ENCODE measurements at regions not wholly inside any gene's neighbourhood (a gene's known extent, or its start where the extent isn't known, plus 50 kb on each side); places are given as distances from the start of the nearest gene placed in this dataset.
A peak's percentile ranks its signal among the peaks of the same experiment; 100 is the strongest.

- DNase-seq (ENCODE audit: low read depth), result peak; percentile 81
- TF ChIP-seq, protein P1, sequence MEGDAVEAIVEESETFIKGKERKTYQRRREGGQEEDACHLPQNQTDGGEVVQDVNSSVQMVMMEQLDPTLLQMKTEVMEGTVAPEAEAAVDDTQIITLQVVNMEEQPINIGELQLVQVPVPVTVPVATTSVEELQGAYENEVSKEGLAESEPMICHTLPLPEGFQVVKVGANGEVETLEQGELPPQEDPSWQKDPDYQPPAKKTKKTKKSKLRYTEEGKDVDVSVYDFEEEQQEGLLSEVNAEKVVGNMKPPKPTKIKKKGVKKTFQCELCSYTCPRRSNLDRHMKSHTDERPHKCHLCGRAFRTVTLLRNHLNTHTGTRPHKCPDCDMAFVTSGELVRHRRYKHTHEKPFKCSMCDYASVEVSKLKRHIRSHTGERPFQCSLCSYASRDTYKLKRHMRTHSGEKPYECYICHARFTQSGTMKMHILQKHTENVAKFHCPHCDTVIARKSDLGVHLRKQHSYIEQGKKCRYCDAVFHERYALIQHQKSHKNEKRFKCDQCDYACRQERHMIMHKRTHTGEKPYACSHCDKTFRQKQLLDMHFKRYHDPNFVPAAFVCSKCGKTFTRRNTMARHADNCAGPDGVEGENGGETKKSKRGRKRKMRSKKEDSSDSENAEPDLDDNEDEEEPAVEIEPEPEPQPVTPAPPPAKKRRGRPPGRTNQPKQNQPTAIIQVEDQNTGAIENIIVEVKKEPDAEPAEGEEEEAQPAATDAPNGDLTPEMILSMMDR (conservative IDR thresholded peaks at IDR 0.05; ENCODE audit: low read depth, low read length), result no peak
- H3K4me3 ChIP-seq (ENCODE audit: low read depth, low read length), result no peak overlapping the region
Observed at GRCh38 chr22:22076932-22077703, 94.5 kb upstream of the TOP3B start.

DNA sequence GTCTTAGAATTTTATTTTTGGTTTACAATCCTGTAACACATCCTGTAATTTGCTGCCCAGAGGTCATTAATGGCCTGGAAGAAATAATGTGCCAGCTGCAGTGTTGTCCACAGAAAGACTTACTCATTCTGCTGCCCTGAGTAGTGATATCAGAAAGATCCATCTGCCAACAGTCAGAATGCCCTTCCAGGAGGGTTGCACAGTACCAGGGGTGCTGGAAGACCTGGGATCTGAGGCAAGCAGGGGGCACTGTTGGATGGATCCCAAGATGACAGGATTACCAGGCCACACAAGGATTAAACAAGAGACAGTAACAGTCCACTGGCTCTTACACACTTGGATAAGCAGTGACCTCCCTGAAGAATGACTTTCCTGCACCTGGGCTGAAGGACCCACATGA lies 93.8 kb upstream of the TOP3B start:
- H3K4me3 ChIP-seq (ENCODE audit: low read depth, low read length), result no peak overlapping the region
- TF ChIP-seq, protein P1 (conservative IDR thresholded peaks at IDR 0.05; ENCODE audit: low read depth, low read length), result no peak
- DNase-seq (ENCODE audit: low read depth), result no peak

GRCh38 chr22:22075382-22076163 lies 93.0 kb upstream of the TOP3B start:
- TF ChIP-seq, protein P1 (conservative IDR thresholded peaks at IDR 0.05; ENCODE audit: low read depth, low read length), result no peak
- no peak overlapping the region for H3K4me3 ChIP-seq (ENCODE audit: low read depth, low read length)
- DNase-seq (ENCODE audit: low read depth), result no peak

- TF ChIP-seq, protein P1 (conservative IDR thresholded peaks at IDR 0.05; ENCODE audit: low read depth, low read length), result no peak
- DNase-seq (ENCODE audit: low read depth), result no peak
- no peak overlapping the region for H3K4me3 ChIP-seq (ENCODE audit: low read depth, low read length)
Observed at GRCh38 chr22:22074634-22075381, 92.2 kb upstream of the TOP3B start.

DNA sequence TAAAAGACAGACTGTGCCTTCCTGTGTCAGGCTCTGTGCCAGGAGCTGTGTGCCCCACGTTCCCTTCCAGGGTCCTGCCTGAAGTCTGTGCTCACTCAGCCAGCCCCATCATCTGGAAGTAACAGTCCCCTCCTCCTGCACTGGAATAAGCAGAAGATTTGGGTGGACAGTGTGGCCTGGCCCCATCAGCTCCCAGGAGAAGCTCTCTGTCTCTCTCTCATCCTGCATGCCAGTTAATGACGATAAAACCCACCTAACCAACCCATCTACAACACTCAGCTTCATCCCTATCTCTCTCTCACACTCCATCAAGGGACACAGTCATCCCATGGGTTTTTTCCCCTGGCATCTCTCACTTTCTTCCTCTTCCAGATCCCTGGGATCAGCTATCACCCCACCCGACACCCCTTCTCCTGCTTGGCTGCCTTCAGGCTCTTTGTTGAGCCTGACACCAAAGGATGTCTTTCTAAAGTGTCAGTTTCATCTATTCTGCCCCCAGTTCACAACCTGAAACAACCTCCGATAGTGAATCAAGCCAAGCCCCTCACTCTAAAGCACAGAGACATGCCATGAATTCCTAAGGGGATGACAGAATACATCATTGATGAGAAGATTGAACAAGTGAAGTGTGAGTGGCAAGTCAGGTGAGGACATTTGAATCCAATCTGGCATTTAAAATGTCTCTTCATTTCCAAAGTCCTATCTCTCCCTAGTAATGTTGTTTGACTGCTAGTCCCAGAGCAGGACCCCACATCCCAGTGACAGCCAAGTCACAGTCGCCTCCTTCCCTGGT lies 91.4 kb upstream of the TOP3B start:
- no peak for DNase-seq (ENCODE audit: low read depth)
- TF ChIP-seq, protein P1 (conservative IDR thresholded peaks at IDR 0.05; ENCODE audit: low read depth, low read length), result no peak
- no peak overlapping the region for H3K4me3 ChIP-seq (ENCODE audit: low read depth, low read length)

DNA sequence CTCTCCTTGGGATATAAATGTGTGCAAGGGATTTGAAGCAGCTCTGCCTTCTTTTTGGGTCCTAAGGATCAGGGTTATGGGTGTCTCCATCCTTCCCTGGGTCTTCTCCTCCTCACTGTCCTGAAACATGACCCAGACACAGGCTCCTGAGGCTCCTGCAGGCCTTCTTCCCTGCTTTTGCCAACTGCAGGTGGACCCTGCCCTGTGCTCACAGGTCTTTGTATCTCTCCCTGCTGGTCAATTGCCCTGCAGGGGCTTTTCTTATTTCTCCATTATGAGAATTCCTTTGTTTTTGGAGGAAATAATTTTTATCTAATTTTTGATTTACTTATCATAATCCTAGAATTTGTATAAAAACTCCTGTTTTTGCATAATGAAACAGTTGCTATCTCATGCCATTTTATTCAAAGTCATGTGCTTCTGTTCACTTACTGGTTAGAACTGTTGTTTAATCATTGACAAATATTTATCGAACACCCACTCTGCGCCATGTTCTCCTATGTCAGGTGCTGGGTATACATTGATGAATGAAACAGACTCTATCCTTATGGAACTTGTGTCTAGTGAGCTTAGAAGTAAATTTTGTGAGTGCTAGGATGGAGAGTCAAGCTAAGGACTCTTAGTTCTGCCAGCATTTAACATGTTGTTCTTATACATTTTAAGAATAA lies 89.7 kb upstream of the TOP3B start:
- no peak for DNase-seq (ENCODE audit: low read depth)
- H3K4me3 ChIP-seq (ENCODE audit: low read depth, low read length), result no peak overlapping the region
- TF ChIP-seq, protein P1 (conservative IDR thresholded peaks at IDR 0.05; ENCODE audit: low read depth, low read length), result no peak

Data from choroid plexus epithelial cell (primary cell).